ENCODE measurements at regions not wholly inside any gene's neighbourhood (a gene's known extent, or its start where the extent isn't known, plus 50 kb on each side); places are given as distances from the start of the nearest gene placed in this dataset.

DNA sequence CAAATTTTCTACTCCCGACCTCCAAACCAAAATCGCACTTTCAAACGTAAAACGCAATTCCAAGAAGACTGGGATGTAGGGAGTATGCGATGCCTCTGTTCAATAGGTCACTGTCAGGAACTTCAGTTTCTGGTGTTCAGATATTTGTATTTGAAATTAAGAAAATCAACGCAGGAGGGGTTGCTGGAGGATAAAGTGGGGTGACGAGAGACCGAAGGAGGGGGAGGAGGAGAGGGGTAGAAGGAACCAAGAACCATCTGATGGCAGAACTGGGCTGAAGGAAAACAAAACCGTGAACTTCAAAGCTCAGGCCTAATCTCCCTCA lies 293.8 kb upstream of the NFE2L3 start:
- TF ChIP-seq, protein P1, sequence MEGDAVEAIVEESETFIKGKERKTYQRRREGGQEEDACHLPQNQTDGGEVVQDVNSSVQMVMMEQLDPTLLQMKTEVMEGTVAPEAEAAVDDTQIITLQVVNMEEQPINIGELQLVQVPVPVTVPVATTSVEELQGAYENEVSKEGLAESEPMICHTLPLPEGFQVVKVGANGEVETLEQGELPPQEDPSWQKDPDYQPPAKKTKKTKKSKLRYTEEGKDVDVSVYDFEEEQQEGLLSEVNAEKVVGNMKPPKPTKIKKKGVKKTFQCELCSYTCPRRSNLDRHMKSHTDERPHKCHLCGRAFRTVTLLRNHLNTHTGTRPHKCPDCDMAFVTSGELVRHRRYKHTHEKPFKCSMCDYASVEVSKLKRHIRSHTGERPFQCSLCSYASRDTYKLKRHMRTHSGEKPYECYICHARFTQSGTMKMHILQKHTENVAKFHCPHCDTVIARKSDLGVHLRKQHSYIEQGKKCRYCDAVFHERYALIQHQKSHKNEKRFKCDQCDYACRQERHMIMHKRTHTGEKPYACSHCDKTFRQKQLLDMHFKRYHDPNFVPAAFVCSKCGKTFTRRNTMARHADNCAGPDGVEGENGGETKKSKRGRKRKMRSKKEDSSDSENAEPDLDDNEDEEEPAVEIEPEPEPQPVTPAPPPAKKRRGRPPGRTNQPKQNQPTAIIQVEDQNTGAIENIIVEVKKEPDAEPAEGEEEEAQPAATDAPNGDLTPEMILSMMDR (IDR thresholded peaks at IDR 0.05) = no peak
- TF ChIP-seq POLR2AphosphoS5 (IDR thresholded peaks at IDR 0.05) (no peak), POLR2A (IDR thresholded peaks at IDR 0.05) (no peak), EP300 (IDR thresholded peaks at IDR 0.05) (no peak)
- H3K27ac ChIP-seq = peak overlapping the region in 1 of 4 donors; percentile 95
- no peaks in the 10 kb centered on the region for H3K36me3 ChIP-seq
- DNase-seq = no peak
- peaks cover 0 to 8% (median under 1%) of the 10 kb centered on the region in 4 donors for H3K9me3 ChIP-seq
- peaks cover 15 to 99% (median 59%) of the 10 kb centered on the region in 3 donors for H3K27me3 ChIP-seq
- intact Hi-C loops (cut with DNase I) = loop anchor here (5.0 to 10.0 kb wide), 5 partner anchors 344 to 1309 kb away; partner anchors contain the start of genes CBX3, CYCS, HNRNPA2B1 and HOXA3
- peaks cover 0 to 39% (median 19%) of the 10 kb centered on the region in 4 donors for H3K4me1 ChIP-seq
- H3K4me3 ChIP-seq = no peak overlapping the region
- 16 to 31% methylated on average over 9 of the region's 9 CpGs for WGBS, 2 donors

- H3K4me3 ChIP-seq = no peak overlapping the region
- intact Hi-C loops (cut with DNase I) = loop anchor here (5.0 to 10.0 kb wide), 5 partner anchors 344 to 1309 kb away; partner anchors contain the start of genes CBX3, CYCS, HNRNPA2B1 and HOXA3
- peaks cover 0 to 34% (median 15%) of the 10 kb centered on the region in 4 donors for H3K4me1 ChIP-seq
- no peak for TF ChIP-seq EP300 (IDR thresholded peaks at IDR 0.05)
- TF ChIP-seq, protein P1 (IDR thresholded peaks at IDR 0.05) = no peak
- no peak for TF ChIP-seq POLR2A (IDR thresholded peaks at IDR 0.05)
- no peak for TF ChIP-seq POLR2AphosphoS5 (IDR thresholded peaks at IDR 0.05)
- DNase-seq = no peak
- peaks cover 15 to 99% (median 65%) of the 10 kb centered on the region in 3 donors for H3K27me3 ChIP-seq
- no peaks in the 10 kb centered on the region for H3K36me3 ChIP-seq
- H3K9me3 ChIP-seq = peaks cover 0 to 12% (median under 1%) of the 10 kb centered on the region in 4 donors
- WGBS, 2 donors = 18 to 30% methylated on average over 47 of the region's 47 CpGs
- peak overlapping the region in 1 of 4 donors; percentile 95 for H3K27ac ChIP-seq
Observed at GRCh38 chr7:25858525-25859411, 293.2 kb upstream of the NFE2L3 start.

DNA sequence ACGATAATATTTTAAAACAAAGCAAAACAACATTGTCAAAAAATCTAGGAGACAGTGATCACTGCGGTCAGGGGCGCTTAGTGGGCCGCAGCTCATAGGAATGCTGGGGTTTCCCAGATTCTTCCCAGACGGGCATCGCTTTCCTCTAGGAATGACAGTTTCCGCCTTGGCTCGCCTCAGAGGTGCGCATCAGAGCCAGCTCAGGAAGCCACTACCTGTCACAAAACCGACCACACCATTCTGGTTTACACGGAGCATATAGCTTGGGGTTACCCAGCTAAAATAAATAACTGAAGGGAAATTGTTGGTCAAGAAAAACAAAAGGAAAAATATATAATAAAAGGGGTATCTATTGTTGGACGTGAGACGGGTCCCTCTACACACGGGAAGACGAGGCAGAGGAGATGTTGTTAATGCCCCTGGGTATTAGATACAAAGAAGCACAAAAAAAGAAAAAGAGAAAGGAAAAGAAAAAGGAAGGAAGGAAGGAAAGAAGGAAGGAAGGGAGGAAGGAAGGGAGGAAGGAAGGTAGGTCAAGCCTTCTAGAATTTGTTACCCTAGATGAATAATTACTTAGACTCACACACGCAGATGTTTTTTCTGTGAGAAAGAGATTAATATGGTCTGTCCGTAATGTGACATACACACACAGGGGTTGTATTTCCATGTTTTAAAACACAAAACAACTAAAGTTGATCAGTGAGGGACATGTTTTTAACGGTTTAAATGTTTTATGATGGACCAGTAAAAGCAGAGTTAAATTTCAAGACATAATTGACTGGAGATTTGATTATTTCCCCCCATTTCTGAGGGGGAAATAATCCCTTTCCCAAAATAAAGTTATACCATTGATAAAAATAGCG lies 292.4 kb upstream of the NFE2L3 start:
- TF ChIP-seq, protein P1 (IDR thresholded peaks at IDR 0.05) = no peak
- TF ChIP-seq POLR2AphosphoS5 (IDR thresholded peaks at IDR 0.05) (no peak), EP300 (IDR thresholded peaks at IDR 0.05) (no peak), POLR2A (IDR thresholded peaks at IDR 0.05) (no peak)
- no peak for DNase-seq
- H3K4me1 ChIP-seq = peaks cover 0 to 26% (median 9%) of the 10 kb centered on the region in 4 donors
- no peak overlapping the region for H3K4me3 ChIP-seq
- peaks cover 0 to 12% (median under 1%) of the 10 kb centered on the region in 4 donors for H3K9me3 ChIP-seq
- intact Hi-C loops (cut with DNase I) = loop anchor here (5.0 to 10.0 kb wide), 7 partner anchors 343 to 1308 kb away; partner anchors contain the start of genes CBX3, CYCS, HNRNPA2B1 and HOXA1
- WGBS, 2 donors = 54 to 84% methylated on average over 19 of the region's 19 CpGs
- H3K36me3 ChIP-seq = no peaks in the 10 kb centered on the region
- H3K27ac ChIP-seq = peak overlapping the region in 1 of 4 donors; percentile 95
- peaks cover 19 to 99% (median 74%) of the 10 kb centered on the region in 3 donors for H3K27me3 ChIP-seq

DNA sequence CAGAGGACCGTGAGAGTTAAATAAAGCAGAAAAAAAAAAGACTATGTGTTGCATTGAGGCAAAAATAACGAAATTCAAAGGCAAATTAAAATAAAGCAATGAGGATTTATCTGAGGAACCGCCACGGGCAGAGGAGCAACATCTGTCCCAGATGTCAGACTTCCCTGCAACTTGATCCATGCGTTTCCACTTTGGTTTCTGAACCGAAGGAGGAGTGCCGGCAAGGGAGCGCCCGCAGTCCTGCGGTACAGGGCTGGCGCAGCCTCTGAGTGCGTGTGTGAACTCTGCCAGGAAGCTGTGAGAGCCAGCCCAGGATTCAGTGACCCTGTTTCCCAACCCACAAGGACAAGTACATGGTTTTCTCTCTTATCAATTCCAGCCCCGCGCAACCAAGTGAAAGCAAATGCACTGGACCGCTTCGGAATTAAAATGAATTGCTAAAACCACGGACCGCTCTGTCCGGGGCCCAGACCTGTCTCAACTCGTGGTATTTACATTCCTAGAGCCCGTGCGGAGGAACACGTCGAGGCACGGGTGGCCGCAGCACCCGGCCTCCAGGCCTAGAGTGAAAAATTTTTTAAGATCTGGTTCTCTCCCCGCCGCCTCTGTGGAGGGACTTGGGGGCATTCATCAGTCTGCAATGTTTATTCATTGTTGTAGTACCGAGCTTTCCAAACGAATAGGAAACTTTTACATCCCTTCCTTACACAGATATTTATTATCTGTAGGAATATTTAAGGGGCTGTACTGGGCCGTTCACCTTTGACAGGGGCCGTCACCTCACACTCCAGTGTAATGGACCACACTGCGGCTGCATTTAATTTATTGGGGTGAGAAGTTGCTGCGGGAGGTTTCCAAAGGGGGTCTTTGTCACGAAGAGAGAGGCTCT lies 291.5 kb upstream of the NFE2L3 start:
- WGBS, 2 donors = 39 to 75% methylated on average over 36 of the region's 36 CpGs
- intact Hi-C loops (cut with DNase I) = loop anchor here (10.0 kb wide), 2 partner anchors 514 to 1234 kb away; partner anchors contain the start of gene HOXA1
- no peak overlapping the region for H3K27ac ChIP-seq
- H3K36me3 ChIP-seq = no peaks in the 10 kb centered on the region
- DNase-seq = no peak
- TF ChIP-seq EP300 (IDR thresholded peaks at IDR 0.05) = no peak
- TF ChIP-seq POLR2A (IDR thresholded peaks at IDR 0.05) = no peak
- TF ChIP-seq, protein P1 (IDR thresholded peaks at IDR 0.05) = no peak
- peak in 2 of 4 donors; percentile 44 to 58 for TF ChIP-seq POLR2AphosphoS5 (IDR thresholded peaks at IDR 0.05)
- H3K9me3 ChIP-seq = peaks cover 0 to 12% (median under 1%) of the 10 kb centered on the region in 4 donors
- H3K27me3 ChIP-seq = peaks cover 24 to 99% (median 83%) of the 10 kb centered on the region in 3 donors
- H3K4me1 ChIP-seq = peaks cover 0 to 22% (median 7%) of the 10 kb centered on the region in 4 donors
- H3K4me3 ChIP-seq = no peak overlapping the region

Data from sigmoid colon (tissue), 6 donors.